Astrocyte (in vitro differentiated cells and primary cell): ENCODE measurements at regions not wholly inside any gene's neighbourhood (a gene's known extent, or its start where the extent isn't known, plus 50 kb on each side); places are given as distances from the start of the nearest gene placed in this dataset.

Experiments used
- EZH2 ChIP-seq: IDR thresholded peaks from 2 replicates; pipeline ENCODE4 v1.6.1; 2012; ENCODE audit warnings: mild to moderate bottlenecking, low read length, inconsistent platforms; ENCODE audit not compliant: insufficient read depth
- TF ChIP-seq, protein P1 (sequence below): IDR thresholded peaks from 2 replicates; pipeline ENCODE4 v1.5.1; 2011; ENCODE audit warnings: low read depth, mild to moderate bottlenecking, inconsistent platforms, low read length, moderate library complexity; ENCODE audit not compliant: insufficient read depth

DNA sequence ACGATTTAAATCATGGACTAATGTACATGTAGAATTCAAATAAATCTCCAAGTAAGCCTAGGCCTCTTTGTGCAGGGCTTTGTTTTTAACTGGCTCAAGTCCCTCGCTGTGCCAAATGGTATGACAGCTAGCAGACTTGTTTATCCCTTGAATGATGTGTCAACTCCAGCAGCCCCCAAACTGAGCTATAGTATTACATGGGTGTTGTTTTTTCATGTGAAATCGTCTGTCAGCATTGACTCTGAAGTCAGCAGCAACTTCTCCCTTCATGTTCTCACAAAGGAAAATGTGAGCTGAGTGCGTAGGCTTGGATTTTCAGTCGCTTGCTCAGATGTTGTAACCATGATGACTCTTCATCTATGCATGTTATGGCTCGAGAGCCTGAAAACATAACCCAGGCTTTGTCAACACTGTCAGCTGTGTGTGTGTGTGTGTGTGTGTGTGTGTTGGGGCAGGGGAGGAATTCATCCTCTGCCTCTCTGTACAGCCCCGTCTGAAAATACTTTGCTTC, 73.3 kb downstream of the PTHLH start:
- TF ChIP-seq, protein P1, sequence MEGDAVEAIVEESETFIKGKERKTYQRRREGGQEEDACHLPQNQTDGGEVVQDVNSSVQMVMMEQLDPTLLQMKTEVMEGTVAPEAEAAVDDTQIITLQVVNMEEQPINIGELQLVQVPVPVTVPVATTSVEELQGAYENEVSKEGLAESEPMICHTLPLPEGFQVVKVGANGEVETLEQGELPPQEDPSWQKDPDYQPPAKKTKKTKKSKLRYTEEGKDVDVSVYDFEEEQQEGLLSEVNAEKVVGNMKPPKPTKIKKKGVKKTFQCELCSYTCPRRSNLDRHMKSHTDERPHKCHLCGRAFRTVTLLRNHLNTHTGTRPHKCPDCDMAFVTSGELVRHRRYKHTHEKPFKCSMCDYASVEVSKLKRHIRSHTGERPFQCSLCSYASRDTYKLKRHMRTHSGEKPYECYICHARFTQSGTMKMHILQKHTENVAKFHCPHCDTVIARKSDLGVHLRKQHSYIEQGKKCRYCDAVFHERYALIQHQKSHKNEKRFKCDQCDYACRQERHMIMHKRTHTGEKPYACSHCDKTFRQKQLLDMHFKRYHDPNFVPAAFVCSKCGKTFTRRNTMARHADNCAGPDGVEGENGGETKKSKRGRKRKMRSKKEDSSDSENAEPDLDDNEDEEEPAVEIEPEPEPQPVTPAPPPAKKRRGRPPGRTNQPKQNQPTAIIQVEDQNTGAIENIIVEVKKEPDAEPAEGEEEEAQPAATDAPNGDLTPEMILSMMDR = no peak
- no peak for TF ChIP-seq EZH2
